IMR-90 (cell line): ENCODE measurements at regions not wholly inside any gene's neighbourhood (a gene's known extent, or its start where the extent isn't known, plus 50 kb on each side); places are given as distances from the start of the nearest gene placed in this dataset.

ENCODE experiments used
- ATAC-seq: fragments of 200-7000 bp; cut with Tn5 transposase; 2 replicates; pipeline ENCODE4 v1.9.1; 2020; ENCODE audit warnings: low read depth, mild to moderate bottlenecking, moderate library complexity
- BruUV-seq: library from RNA; stranded (reverse); fragments of 400-500 nt; replicated peaks from 2 replicates; lab custom pipeline; 2021; lab: Mats Ljungman, UMichigan
- CTCF ChIA-PET: fragments of 300-600 bp; formaldehyde crosslinking; extraction: SDS; loops from one replicate; lab custom pipeline; 2021; ENCODE audit warnings: antibody characterized with exemption; lab: Yijun Ruan, JAX
- POLR2A ChIA-PET: fragments of 300-600 bp; sonication (Branson Sonifier 250); formaldehyde crosslinking; loops from one replicate; lab custom pipeline; 2022; ENCODE audit warnings: antibody characterized with exemption; ENCODE audit not compliant: unreplicated experiment; lab: Charles Lee
- DNase-seq: peaks from one replicate; pipeline ENCODE4 v3.0.0; 2013
- H2AFZ ChIP-seq: replicated peaks from 2 replicates; pipeline ENCODE3; 2013; ENCODE audit warnings: low read length, mild to moderate bottlenecking; ENCODE audit not compliant: poor library complexity
- H2AK5ac ChIP-seq: 2 replicates; pipeline ENCODE4 v1.6.1; 2013; ENCODE audit warnings: low read depth, low read length, inconsistent platforms
- H2AK9ac ChIP-seq: replicated peaks from 2 replicates; pipeline ENCODE3; 2013; ENCODE audit warnings: mild to moderate bottlenecking, low read depth, low read length, moderate library complexity; ENCODE audit not compliant: poor library complexity
- H2BK120ac ChIP-seq: 2 replicates; pipeline ENCODE4 v1.6.1; 2013; ENCODE audit warnings: low read depth, low read length, inconsistent platforms
- H2BK15ac ChIP-seq: 3 replicates; pipeline ENCODE4 v1.6.1; 2013; ENCODE audit warnings: low read depth, low read length, inconsistent platforms
- H2BK20ac ChIP-seq: 2 replicates; pipeline ENCODE4 v1.6.1; 2013; ENCODE audit warnings: low read depth, mild to moderate bottlenecking, inconsistent platforms, low read length, moderate library complexity
- H2BK5ac ChIP-seq: 2 replicates; pipeline ENCODE4 v1.6.1; 2013; ENCODE audit warnings: mild to moderate bottlenecking, low read depth, low read length, inconsistent platforms; ENCODE audit not compliant: poor library complexity, severe bottlenecking
- H3K14ac ChIP-seq: replicated peaks from 2 replicates; pipeline ENCODE4 v1.6.1; 2013; ENCODE audit warnings: low read depth, low read length, inconsistent platforms
- H3K18ac ChIP-seq: 2 replicates; pipeline ENCODE4 v1.6.1; 2013; ENCODE audit warnings: low read depth, low read length, control low read depth
- H3K23ac ChIP-seq: 2 replicates; pipeline ENCODE4 v1.6.1; 2013; ENCODE audit warnings: low read depth, low read length, inconsistent platforms
- H3K27ac ChIP-seq: 2 replicates; pipeline ENCODE4 v1.5.1; 2013; ENCODE audit warnings: mild to moderate bottlenecking, control low read depth, low read length; ENCODE audit not compliant: insufficient read depth
- H3K27me3 ChIP-seq: 2 replicates; pipeline ENCODE4 v1.6.1; 2013; ENCODE audit warnings: low read length; ENCODE audit not compliant: control insufficient read depth, insufficient read depth
- H3K36me3 ChIP-seq: 2 replicates; pipeline ENCODE4 v1.6.1; 2013; ENCODE audit warnings: low read length, mixed read lengths; ENCODE audit not compliant: control insufficient read depth, insufficient read depth
- H3K4ac ChIP-seq: 2 replicates; pipeline ENCODE4 v1.6.1; 2013; ENCODE audit warnings: low read depth, low read length, inconsistent platforms
- H3K4me1 ChIP-seq: 2 replicates; pipeline ENCODE4 v1.6.1; 2013; ENCODE audit warnings: low read length, mixed read lengths; ENCODE audit not compliant: control insufficient read depth, insufficient read depth
- H3K4me2 ChIP-seq: 2 replicates; pipeline ENCODE4 v1.6.1; 2013; ENCODE audit warnings: low read depth, mild to moderate bottlenecking, control low read depth, low read length, moderate library complexity
- H3K4me3 ChIP-seq: 2 replicates; pipeline ENCODE4 v1.5.1; 2013; ENCODE audit warnings: low read depth, mild to moderate bottlenecking, control low read depth, low read length, moderate library complexity; ENCODE audit not compliant: insufficient read depth
- H3K56ac ChIP-seq: 2 replicates; pipeline ENCODE4 v1.6.1; 2013; ENCODE audit warnings: low read length, inconsistent platforms; ENCODE audit not compliant: insufficient read depth; ENCODE audit errors: extremely low read depth
- H3K79me1 ChIP-seq, 2 experiments: 2 replicates each; pipeline ENCODE4 v1.6.1; 2013; ENCODE audit warnings: low read length in 2 of 2, inconsistent platforms in 1 of 2, low read depth in 1 of 2
- H3K9ac ChIP-seq: 2 replicates; pipeline ENCODE4 v1.6.1; 2013; ENCODE audit warnings: low read depth, low read length, control low read depth
- H3K9me1 ChIP-seq: 2 replicates; pipeline ENCODE4 v1.6.1; 2013; ENCODE audit warnings: low read length, inconsistent platforms; ENCODE audit not compliant: insufficient read depth
- H3K9me3 ChIP-seq: 2 replicates; pipeline ENCODE4 v1.6.1; 2013; ENCODE audit warnings: low read length; ENCODE audit not compliant: control insufficient read depth, insufficient read depth
- H4K20me1 ChIP-seq: 2 replicates; pipeline ENCODE4 v1.6.1; 2013; ENCODE audit warnings: low read length, inconsistent platforms; ENCODE audit not compliant: insufficient read depth
- H4K5ac ChIP-seq: 2 replicates; pipeline ENCODE4 v1.6.1; 2013; ENCODE audit warnings: mild to moderate bottlenecking, low read depth, low read length, control low read depth
- H4K8ac ChIP-seq, 2 experiments: 2 replicates each; pipeline ENCODE4 v1.6.1; 2013; ENCODE audit warnings: low read depth in 2 of 2, low read length in 2 of 2, control low read depth in 1 of 2, inconsistent platforms in 1 of 2
- H4K91ac ChIP-seq: 2 replicates; pipeline ENCODE4 v1.6.1; 2013; ENCODE audit warnings: low read depth, low read length, inconsistent platforms; ENCODE audit not compliant: insufficient read depth
- BHLHE40 ChIP-seq: fragments of 150-350 bp; IDR thresholded peaks from 2 replicates; pipeline ENCODE4 v1.6.1; 2016; ENCODE audit warnings: mild to moderate bottlenecking, low read depth, low read length
- CEBPB ChIP-seq: IDR thresholded peaks from 2 replicates; pipeline ENCODE4 v1.6.1; 2012; ENCODE audit warnings: low read depth, low read length, improper control_type of control experiment
- CHD1 ChIP-seq: IDR thresholded peaks from 2 replicates; pipeline ENCODE4 v1.6.1; 2012; ENCODE audit warnings: low read depth, low read length, improper control_type of control experiment
- CTCF ChIP-seq: conservative IDR thresholded peaks from 2 replicates; pipeline ENCODE4 v1.5.1; 2012; ENCODE audit warnings: mild to moderate bottlenecking, low read depth, low read length, improper control_type of control experiment
- FOS ChIP-seq: fragments of 150-350 bp; IDR thresholded peaks from 2 replicates; pipeline ENCODE4 v1.6.1; 2016; ENCODE audit warnings: low read depth, low read length
- MAFK ChIP-seq: IDR thresholded peaks from 2 replicates; pipeline ENCODE4 v1.6.1; 2012; ENCODE audit warnings: low read depth, low read length, improper control_type of control experiment
- MAZ ChIP-seq: IDR thresholded peaks from 2 replicates; pipeline ENCODE4 v1.6.1; 2012; ENCODE audit warnings: low read depth, mild to moderate bottlenecking, low read length, improper control_type of control experiment, moderate library complexity, borderline replicate concordance
- MXI1 ChIP-seq: IDR thresholded peaks from 2 replicates; pipeline ENCODE4 v1.6.1; 2012; ENCODE audit warnings: low read depth, mild to moderate bottlenecking, low read length, moderate library complexity, borderline replicate concordance
- NFE2L2 ChIP-seq: fragments of 150-350 bp; IDR thresholded peaks from 2 replicates; pipeline ENCODE4 v1.6.1; 2016; ENCODE audit warnings: low read depth, mild to moderate bottlenecking, low read length
- POLR2A ChIP-seq: IDR thresholded peaks from 2 replicates; pipeline ENCODE4 v1.6.1; 2012; ENCODE audit warnings: mild to moderate bottlenecking, low read depth, low read length
- RAD21 ChIP-seq: IDR thresholded peaks from 2 replicates; pipeline ENCODE4 v1.6.1; 2012; ENCODE audit warnings: low read length, improper control_type of control experiment
- RCOR1 ChIP-seq: IDR thresholded peaks from 2 replicates; pipeline ENCODE4 v1.6.1; 2012; ENCODE audit warnings: mild to moderate bottlenecking, low read length, improper control_type of control experiment; ENCODE audit not compliant: insufficient replicate concordance
- RFX5 ChIP-seq: IDR thresholded peaks from 2 replicates; pipeline ENCODE4 v1.8.0; 2012; ENCODE audit warnings: low read depth, mild to moderate bottlenecking, low read length, moderate library complexity
- SMC3 ChIP-seq: fragments of 150-350 bp; IDR thresholded peaks from 2 replicates; pipeline ENCODE4 v1.6.1; 2016; ENCODE audit warnings: low read depth, mild to moderate bottlenecking, antibody characterized with exemption, low read length, moderate library complexity
- WGBS, 2 experiments: methylation state at CpG; one replicate each; pipeline versions ENCODE4 v1.1.5 to v1.1.7; 2013; ENCODE audit warnings: missing lambda C conversion rate in 2 of 2; ENCODE audit not compliant: insufficient read length in 1 of 2; ENCODE audit errors: extremely low coverage in 2 of 2; 5-methylcytosine and 5-hydroxymethylcytosine counted together
- dilution Hi-C: fragments of 300-500 bp; cut with HindIII; formaldehyde crosslinking; loops from one replicate; pipeline ENCODE4 v1.14.3; 2018; ENCODE audit warnings: low sequenced_read_pairs; ENCODE audit not compliant: unreplicated experiment
- in situ Hi-C: fragments of 300-500 bp; cut with MboI; formaldehyde crosslinking; loops from 3 replicates; pipeline ENCODE4 v1.14.3; 2019; ENCODE audit warnings: low sequenced_read_pairs, inconsistent platforms, mixed read lengths
- intact Hi-C: fragments of 100-400 bp; cut with micrococcal nuclease; formaldehyde crosslinking; loops from 2 replicates; pipeline ENCODE4 v1.10.0; 2022
- TF ChIP-seq, protein P1 (sequence below): fragments of 150-350 bp; IDR thresholded peaks from 2 replicates; pipeline ENCODE4 v1.6.1; 2016; ENCODE audit warnings: low read depth, mild to moderate bottlenecking, low read length, moderate library complexity, borderline replicate concordance
- TF ChIP-seq, protein P2 (sequence below): fragments of 150-350 bp; IDR thresholded peaks from 2 replicates; pipeline ENCODE4 v1.6.1; 2017; ENCODE audit warnings: mild to moderate bottlenecking, antibody characterized with exemption, low read length, low read depth

DNA sequence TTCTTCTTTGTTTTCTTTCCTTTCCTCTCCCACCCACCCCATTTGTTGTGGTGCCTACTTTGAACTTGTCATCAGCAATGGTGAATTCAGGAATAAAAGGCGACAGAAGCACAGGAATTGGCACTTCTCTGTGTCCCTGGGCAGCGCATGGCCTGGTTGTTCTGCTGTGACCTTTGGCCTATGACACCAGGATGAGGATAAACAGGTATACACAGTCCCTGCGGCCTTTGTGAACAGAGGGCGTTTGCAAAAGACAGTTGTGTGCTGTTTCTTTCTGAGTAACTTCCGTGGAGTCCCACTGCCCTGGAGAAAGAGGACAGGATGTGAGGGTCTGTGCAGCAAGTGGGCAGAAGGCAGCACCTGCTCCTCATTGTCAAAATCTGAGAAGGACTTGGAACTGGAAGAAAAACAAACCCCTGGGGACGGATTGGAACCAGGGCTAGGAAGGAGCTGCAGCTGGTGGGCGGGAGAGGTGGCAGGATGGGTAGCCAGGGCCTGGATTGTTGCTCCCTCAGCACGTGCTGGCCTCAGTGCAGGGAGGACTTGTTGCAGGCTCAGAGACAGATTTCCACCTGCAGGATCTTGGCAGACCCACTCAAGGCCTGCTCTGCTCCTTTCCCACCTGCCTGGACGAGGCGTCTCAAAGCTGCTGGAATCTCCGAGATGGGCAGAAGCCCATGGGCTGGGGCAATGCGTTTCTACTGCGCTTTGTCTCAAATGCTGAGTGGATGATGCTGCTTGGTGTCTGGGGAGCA is 159.5 kb downstream of the ACKR3 start:
- WGBS, 2 experiments, result 64% methylated on average over 4 of the region's 13 CpGs; no CpG with 5 or more reads in 1 of the 2 experiments
- Histone ChIP-seq H4K91ac (no peak overlapping the region), H3K79me1 (no peaks in the 10 kb centered on the region), H3K4me2 (no peak overlapping the region), H3K27me3 (peaks cover 12% of the 10 kb centered on the region; the same call in 1 of the 2 replicates), H3K14ac (no peak overlapping the region), H3K27ac (no peak overlapping the region), H2AFZ (no peak overlapping the region), H3K9me1 (no peaks in the 10 kb centered on the region), H3K4me1 (peaks cover 3% of the 10 kb centered on the region; the same call in 1 of the 2 replicates), H3K4ac (no peak overlapping the region), H3K9me3 (peaks cover 5% of the 10 kb centered on the region; the same call in 1 of the 2 replicates), H3K56ac (no peak overlapping the region), H4K5ac (no peak overlapping the region), H3K9ac (no peak overlapping the region), H3K36me3 (no peaks in the 10 kb centered on the region), H2BK5ac (no peak overlapping the region), H3K18ac (no peak overlapping the region), H3K4me3 (no peak overlapping the region), H2BK120ac (no peak overlapping the region), H2AK5ac (no peak overlapping the region), H2BK15ac (no peak overlapping the region), H4K20me1 (no peaks in the 10 kb centered on the region), H4K8ac (no peak overlapping the region), H2AK9ac (no peak overlapping the region), H3K23ac (no peak overlapping the region), H2BK20ac (no peak overlapping the region)
- dilution Hi-C loops (no loop called here), intact Hi-C loops (no loop called here), in situ Hi-C loops (no loop called here)
- TF ChIP-seq RAD21, result no peak
- no peak for TF ChIP-seq POLR2A
- TF ChIP-seq MAFK, result no peak
- no peak for TF ChIP-seq MAZ
- TF ChIP-seq RCOR1, result no peak
- no peak for TF ChIP-seq BHLHE40
- TF ChIP-seq, protein P1, sequence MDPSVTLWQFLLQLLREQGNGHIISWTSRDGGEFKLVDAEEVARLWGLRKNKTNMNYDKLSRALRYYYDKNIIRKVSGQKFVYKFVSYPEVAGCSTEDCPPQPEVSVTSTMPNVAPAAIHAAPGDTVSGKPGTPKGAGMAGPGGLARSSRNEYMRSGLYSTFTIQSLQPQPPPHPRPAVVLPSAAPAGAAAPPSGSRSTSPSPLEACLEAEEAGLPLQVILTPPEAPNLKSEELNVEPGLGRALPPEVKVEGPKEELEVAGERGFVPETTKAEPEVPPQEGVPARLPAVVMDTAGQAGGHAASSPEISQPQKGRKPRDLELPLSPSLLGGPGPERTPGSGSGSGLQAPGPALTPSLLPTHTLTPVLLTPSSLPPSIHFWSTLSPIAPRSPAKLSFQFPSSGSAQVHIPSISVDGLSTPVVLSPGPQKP, result no peak
- TF ChIP-seq NFE2L2, result no peak
- no peak for TF ChIP-seq FOS
- no peak for TF ChIP-seq CEBPB
- no peak for TF ChIP-seq SMC3
- no peak for TF ChIP-seq CTCF
- TF ChIP-seq, protein P2, sequence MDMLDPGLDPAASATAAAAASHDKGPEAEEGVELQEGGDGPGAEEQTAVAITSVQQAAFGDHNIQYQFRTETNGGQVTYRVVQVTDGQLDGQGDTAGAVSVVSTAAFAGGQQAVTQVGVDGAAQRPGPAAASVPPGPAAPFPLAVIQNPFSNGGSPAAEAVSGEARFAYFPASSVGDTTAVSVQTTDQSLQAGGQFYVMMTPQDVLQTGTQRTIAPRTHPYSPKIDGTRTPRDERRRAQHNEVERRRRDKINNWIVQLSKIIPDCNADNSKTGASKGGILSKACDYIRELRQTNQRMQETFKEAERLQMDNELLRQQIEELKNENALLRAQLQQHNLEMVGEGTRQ, result no peak
- no peak for TF ChIP-seq RFX5
- TF ChIP-seq CHD1, result no peak
- no peak for TF ChIP-seq MXI1
- no TSS peak for BruUV-seq
- ATAC-seq (no peak), DNase-seq (no peak)
- POLR2A ChIA-PET, result no interaction called here
- CTCF ChIA-PET, result no interaction called here
